ENCODE measurements at regions not wholly inside any gene's neighbourhood (a gene's known extent, or its start where the extent isn't known, plus 50 kb on each side); places are given as distances from the start of the nearest gene placed in this dataset.
A peak's percentile ranks its signal among the peaks of the same experiment; 100 is the strongest.

GRCh38 chr12:127300753-127301152, 966.2 kb upstream of the TMEM132C start:
- no peak for DNase-seq

DNA sequence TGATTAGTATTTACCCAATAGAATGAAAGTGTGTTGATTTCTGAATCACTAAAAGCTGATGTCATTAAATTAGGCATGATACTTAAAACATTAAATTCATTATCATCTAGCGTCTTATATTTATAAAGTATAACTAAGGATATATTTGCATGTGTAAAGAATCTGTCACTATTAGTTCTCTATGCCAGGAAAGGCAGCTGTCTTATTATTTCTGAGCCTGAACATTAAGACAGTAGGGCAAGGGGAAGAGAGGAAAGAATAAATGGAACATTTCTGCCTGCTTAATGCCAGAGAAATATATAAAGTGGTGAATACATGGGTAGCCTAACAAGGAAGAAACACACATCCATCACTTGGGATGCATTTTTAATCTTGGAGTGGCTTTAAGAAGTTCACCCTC, 965.1 kb upstream of the TMEM132C start:
- no peak for DNase-seq

- DNase-seq = no peak
Observed at GRCh38 chr12:127304751-127305725, 961.9 kb upstream of the TMEM132C start.

DNA sequence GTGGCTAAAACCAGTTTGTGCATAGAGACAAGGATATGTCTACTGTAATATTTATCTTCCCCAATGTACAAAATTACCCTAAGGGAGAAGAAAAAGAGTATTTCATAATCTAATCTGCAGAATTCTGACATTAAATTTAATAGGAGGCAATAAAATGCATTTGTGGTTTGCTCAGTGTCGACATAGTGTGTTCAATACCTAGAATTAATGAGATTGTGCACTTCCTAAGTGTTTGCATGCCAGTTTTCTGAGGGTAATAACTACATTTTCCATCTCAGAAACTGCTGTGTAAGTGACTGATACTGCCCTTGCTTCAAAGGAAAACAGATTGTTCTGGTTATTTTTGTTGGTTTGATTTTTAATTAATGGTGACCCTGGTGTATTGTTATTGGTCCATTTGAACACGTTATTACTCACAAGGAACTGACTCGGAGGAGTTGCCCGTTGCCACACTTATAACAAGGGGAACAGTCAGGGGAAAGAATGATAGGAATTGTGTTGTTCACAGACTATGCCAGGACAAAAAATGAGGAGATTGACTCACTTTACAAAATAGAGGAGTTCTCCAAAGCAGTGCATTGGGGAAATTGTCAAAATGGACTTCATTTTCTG, 960.3 kb upstream of the TMEM132C start:
- no peak for DNase-seq

GRCh38 chr12:127307528-127307927, 959.4 kb upstream of the TMEM132C start:
- no peak for DNase-seq

GRCh38 chr12:127308148-127308547, 958.8 kb upstream of the TMEM132C start:
- no peak for DNase-seq

DNA sequence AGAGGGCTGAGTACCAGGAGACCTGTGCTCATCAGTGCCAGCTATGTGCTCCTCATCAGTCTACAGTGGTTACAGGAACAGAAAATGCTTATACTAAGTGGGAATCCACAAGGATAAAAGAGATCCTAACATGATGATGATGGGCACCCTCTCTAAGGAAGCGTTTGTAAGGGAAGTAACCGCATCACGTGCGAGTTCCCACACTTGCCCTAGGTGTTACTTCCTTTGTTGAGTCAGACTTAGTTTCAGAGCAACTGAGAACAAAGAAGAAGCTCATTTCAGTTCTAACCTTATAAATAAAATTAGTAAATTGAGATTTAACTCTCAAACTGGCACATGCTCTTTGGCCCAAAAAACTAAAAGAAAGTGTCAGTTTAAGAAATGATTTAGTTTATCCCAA, 956.4 kb upstream of the TMEM132C start:
- no peak for DNase-seq

DNA sequence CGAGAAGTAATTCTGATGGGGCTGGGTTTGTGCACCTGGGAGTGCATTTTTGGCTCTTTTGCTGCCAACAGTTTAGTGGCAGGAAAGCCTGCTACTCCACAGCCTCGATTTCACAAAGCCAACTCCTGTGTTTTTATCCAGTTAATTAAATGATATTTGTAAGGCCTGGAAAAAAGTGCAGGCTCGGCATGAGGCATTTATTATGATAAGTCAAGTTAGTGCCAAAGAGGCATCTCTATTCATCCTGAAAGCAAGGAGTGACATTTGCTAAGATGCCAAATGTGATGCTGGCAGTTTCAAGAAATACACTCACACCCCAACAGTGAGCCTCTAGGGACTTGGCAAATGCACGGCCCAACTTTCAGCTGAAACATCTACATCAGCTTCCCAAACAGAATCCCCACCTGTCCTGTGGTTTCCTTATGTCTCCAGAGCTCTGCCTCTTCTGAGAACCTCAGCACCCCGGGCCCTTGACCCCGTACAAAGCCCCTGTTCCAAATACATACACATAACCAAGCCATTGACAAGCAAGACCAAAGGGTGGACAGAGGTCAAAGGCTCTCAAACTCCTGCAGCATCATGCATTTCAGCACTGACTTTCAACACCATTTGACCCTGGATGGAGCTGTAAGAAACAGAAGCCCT, 955.1 kb upstream of the TMEM132C start:
- DNase-seq = no peak

- no peak for DNase-seq
Observed at GRCh38 chr12:127324681-127325080, 942.3 kb upstream of the TMEM132C start.

DNA sequence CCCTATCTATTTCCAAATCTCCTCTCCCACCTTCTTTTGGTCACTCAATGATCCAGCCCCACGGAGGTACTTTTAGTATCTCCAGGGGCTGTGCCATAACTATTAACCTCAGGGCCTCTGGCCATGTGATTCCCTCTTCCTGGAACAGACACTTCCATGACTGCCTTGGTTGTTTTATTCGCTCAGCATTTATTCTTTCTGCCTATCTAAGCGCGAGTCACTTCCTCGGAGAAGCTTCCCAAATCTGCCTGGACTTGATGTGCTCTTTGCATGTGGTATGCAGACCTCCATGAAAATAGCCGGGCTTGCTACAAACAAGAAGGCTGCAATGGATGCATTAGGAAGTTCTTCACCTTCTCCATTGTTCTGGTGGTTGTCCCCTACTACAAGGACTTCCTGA, 939.0 kb upstream of the TMEM132C start:
- no peak for DNase-seq

DNA sequence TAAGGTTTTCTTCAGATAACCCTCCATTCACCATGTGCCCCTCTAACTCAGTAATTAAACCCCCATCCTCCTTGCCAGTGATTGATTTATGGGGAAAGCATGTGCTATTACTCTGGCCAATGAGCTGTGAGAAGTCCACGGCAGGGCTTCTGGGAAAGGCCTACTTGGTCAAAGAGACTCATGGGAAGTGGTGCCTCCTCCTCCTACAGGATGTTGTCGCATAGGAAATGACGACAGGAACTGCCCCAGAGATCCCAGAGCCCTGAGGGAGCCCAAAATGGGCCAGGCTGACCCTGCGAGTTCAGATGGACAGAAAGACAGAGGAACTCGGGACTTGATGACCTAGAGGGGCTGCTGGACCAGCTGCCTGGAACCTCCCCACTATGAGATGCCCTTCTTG, 938.1 kb upstream of the TMEM132C start:
- no peak for DNase-seq

DNA sequence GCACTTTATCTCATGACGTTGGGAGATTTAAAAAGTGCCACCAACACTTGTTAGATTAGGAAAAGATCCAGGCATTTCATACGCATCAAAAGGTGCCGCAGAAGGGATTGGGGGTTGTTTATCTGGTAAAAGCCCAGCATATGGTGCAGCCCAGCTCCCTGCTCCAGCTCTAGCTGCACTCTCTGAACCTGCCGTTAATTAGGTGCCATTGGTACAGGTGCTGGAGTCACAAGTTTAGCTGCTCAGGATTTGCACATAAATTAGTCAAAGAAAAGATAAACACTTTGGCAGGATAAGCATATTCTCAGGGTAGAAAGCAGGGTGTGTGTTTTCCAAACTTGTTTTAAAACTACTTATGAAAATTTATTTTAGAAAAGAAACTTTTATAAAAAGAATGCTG, 932.6 kb upstream of the TMEM132C start:
- DNase-seq = no peak

- no peak for DNase-seq
Observed at GRCh38 chr12:127334912-127335644, 931.9 kb upstream of the TMEM132C start.

GRCh38 chr12:127336416-127336815, 930.6 kb upstream of the TMEM132C start:
- DNase-seq = no peak

DNA sequence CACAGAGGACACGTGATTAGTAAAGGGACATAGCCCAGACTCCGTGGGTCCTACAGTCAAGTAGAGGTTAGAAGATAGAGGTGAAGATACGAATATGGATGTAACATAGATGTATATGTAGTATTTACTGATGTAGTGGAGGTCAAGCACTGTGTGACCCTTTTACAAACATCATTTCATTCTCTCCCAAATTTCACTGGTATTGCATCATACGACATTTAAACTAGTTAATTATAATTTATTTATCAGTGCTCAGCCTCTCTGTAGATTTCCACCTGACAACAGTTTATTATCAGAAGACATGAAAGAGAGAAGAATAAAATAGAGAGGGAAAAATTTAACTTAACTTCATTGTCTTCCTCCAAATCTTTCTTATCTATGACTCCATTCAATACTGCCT, 927.9 kb upstream of the TMEM132C start:
- DNase-seq = no peak

- no peak for DNase-seq
Observed at GRCh38 chr12:127340381-127340780, 926.6 kb upstream of the TMEM132C start.

DNA sequence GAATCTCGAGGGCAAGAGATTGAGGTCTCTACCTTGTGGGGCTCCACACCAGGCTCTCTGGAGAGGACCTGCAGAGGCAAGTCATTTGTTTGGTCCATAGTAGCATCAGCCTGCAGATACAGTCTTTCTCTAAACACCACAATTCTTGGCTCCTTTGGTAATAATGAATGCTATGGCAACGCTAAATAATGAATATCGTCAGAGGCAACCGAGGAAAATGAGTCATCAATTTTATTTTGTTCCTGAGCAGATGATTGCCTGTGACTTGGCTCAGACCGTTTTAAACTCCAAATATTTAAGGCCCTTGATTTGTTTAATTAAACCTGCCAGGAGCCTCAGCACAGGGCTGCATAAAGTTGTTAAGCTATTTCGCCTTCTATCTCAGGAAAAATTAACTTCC, 924.1 kb upstream of the TMEM132C start:
- DNase-seq = no peak

DNA sequence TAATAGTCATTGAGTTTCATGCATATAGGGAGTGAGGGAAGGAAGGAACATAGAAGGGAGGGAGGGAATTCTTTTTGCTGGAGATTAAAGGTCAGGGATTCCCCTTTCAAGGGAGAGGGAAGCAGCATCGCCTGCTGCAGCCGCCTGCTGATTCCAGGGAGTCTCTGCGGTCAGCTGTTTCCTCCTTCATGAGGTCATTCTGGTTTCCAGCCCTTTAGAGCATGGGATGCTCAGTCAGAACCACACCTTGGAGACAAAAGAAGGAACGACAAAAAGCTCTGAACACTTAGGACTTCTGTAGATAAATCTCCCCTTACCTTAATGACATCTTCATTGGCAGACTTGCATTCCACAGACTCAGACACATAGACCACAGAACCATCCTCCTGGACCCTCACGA, 923.0 kb upstream of the TMEM132C start:
- no peak for DNase-seq

- DNase-seq = no peak
Observed at GRCh38 chr12:127351481-127352010, 915.4 kb upstream of the TMEM132C start.

DNA sequence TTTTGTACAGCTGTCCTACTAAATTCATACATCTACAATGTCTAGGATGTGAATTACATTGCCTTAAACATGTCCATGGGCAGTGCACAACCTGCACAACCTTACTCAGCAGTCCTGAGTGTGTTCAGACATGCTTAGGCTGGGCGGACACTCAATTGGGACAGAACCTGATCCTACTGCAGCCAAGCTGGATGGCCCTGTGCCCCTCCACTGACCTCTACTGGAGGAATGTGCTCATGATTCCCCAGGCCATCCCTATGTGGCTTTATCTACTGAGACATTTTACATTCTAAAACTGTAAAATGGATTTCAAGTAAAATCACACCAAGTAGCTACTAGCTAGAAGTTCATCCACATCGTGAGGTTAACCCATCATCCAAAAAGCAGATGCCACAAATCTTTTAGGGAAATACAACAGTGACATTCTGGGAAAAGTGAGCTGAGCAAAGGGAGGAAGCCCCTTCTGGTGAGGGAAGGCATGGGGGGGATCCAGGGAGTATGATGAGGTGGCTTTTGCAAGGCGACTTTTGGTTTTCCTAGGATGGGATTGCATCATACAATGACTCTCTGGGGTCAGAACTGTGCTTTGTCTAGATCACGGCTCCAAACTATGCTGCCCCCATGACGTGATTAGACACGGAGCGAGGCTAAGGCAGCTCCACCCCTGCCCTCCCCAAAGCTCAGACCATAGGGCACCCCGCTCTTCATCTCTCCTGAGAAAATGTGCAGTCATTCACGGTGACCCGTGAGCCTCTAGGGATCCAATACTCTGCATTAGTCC, 911.7 kb upstream of the TMEM132C start:
- DNase-seq = peak; percentile 2

DNA sequence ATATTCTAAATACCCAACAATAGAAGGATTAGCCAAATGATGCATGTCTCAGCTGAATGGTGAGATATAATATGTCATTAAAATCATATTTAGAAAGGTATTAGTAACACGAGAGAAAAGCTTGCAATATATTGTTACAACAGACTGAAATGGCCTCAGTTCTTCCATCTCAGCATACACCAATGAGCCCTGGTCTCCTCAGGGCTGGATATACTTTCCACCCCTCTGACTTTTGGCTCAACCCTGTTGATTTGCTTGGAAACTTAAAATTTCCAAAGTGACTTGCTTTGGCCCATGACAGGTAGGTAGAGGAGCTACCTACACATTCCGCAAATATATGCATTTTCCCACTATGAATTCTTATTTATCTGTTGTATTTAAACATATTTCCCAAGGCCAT, 908.1 kb upstream of the TMEM132C start:
- no peak for DNase-seq

DNA sequence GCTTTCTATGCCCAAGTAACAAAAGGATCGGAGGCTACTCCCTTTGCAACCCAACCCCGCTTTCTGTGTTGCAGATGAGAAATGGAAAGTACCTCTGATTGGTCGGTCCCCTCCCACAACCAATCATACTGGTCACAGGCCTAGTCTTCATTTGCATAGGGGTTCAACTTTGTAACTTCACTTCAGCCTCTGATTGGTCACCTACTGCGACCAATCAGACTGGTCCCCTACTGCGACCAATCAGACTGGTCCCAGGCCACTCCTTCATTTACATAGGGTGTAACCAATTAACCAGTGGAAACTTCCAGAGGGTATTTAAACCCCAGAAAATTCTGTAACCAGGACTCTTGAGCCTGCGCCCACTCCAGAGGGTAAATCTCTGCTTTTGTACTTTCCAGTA, 906.4 kb upstream of the TMEM132C start:
- no peak for DNase-seq

All from NCI-H1092 treated with DMSO at 0.1 percent for 48 hours (cell line).